HL-60 (cell line): ENCODE measurements at regions not wholly inside any gene's neighbourhood (a gene's known extent, or its start where the extent isn't known, plus 50 kb on each side); places are given as distances from the start of the nearest gene placed in this dataset.
"Not testable (repeated sequence)": the region's sequence is repeated elsewhere in the genome, so short reads cannot be mapped to it uniquely, and the experiment has no call there.

Source experiments
- DNase-seq, 2 experiments: peaks; one replicate each; pipeline ENCODE4 v3.0.0-alpha.2; 2010 to 2020; ENCODE audit warnings: low read depth in 1 of 2, low spot score in 1 of 2
- H3K27ac ChIP-seq: fragments of 250-450 bp; sonication (Bioruptor Pico); replicated peaks from 2 replicates; pipeline ENCODE4 v1.5.1; 2020; ENCODE audit warnings: mild to moderate bottlenecking, moderate library complexity
- H3K27me3 ChIP-seq: fragments of 250-450 bp; sonication (Bioruptor Pico); 2 replicates; pipeline ENCODE4 v1.5.1; 2021; ENCODE audit warnings: mild to moderate bottlenecking, moderate library complexity; ENCODE audit not compliant: insufficient read depth, poor library complexity, severe bottlenecking
- H3K4me3 ChIP-seq: replicated peaks from 2 replicates; pipeline ENCODE4 v1.5.1; 2011; ENCODE audit warnings: mild to moderate bottlenecking, control low read depth, low read length; ENCODE audit not compliant: insufficient read depth
- CTCF ChIP-seq: IDR thresholded peaks from one replicate; pipeline ENCODE4 v1.5.1; 2011; ENCODE audit warnings: low read length, control low read depth, inconsistent platforms; ENCODE audit not compliant: insufficient read depth
- GABPA ChIP-seq: IDR thresholded peaks from 2 replicates; pipeline ENCODE4 v1.6.1; 2012; ENCODE audit warnings: low read depth
- POLR2AphosphoS5 ChIP-seq: IDR thresholded peaks from 2 replicates; pipeline ENCODE4 v1.6.1; 2012; ENCODE audit warnings: low read depth
- SPI1 ChIP-seq: IDR thresholded peaks from 2 replicates; pipeline ENCODE4 v1.6.1; 2012; ENCODE audit warnings: low read depth, mild to moderate bottlenecking, borderline replicate concordance
- TF ChIP-seq, protein P1 (sequence below): IDR thresholded peaks from 2 replicates; pipeline ENCODE4 v1.6.1; 2012; ENCODE audit warnings: low read depth; ENCODE audit not compliant: insufficient replicate concordance

DNA sequence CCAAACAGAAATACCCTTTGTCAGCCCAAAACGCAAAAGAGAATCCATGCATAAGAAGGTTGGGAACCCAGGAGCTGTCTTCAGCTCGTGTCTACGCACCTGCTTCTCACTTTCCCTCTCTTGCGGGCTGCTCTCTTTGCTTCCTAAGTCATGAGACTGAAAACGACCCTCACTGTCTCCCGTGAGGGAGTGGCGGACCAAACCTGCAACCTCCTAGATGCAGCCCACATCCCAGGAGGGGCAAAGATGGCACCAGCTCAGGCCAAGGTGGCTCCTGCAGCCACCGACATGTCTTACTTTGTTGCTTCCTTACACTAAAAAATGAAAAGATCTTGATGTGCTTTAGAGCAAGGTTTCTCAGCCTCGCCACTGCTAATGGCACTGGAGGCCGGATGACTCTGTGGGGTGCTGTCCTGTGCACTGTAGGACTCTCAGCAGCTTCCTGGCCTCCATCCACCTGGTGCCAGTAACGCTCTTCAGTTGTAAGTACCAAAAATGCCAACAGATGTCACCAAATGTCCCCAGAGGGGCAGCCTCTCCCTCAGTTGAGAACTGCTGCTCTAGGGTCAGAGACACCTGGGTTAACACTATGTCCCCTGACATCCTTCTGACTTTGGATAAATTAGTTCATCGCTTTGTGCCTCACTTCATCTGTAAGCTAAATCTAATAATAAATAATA is 179.8 kb upstream of the PFKP start:
- no peak for DNase-seq
- TF ChIP-seq POLR2AphosphoS5 (no peak), SPI1 (no peak), CTCF (no peak), GABPA (no peak)
- TF ChIP-seq, protein P1, sequence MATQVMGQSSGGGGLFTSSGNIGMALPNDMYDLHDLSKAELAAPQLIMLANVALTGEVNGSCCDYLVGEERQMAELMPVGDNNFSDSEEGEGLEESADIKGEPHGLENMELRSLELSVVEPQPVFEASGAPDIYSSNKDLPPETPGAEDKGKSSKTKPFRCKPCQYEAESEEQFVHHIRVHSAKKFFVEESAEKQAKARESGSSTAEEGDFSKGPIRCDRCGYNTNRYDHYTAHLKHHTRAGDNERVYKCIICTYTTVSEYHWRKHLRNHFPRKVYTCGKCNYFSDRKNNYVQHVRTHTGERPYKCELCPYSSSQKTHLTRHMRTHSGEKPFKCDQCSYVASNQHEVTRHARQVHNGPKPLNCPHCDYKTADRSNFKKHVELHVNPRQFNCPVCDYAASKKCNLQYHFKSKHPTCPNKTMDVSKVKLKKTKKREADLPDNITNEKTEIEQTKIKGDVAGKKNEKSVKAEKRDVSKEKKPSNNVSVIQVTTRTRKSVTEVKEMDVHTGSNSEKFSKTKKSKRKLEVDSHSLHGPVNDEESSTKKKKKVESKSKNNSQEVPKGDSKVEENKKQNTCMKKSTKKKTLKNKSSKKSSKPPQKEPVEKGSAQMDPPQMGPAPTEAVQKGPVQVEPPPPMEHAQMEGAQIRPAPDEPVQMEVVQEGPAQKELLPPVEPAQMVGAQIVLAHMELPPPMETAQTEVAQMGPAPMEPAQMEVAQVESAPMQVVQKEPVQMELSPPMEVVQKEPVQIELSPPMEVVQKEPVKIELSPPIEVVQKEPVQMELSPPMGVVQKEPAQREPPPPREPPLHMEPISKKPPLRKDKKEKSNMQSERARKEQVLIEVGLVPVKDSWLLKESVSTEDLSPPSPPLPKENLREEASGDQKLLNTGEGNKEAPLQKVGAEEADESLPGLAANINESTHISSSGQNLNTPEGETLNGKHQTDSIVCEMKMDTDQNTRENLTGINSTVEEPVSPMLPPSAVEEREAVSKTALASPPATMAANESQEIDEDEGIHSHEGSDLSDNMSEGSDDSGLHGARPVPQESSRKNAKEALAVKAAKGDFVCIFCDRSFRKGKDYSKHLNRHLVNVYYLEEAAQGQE, result no peak
- H3K27ac ChIP-seq, result peak overlapping the region; percentile 86
- H3K4me3 ChIP-seq, result no peak overlapping the region
- no peaks in the 10 kb centered on the region for H3K27me3 ChIP-seq

GRCh38 chr10:2886662-2887061 is 180.7 kb upstream of the PFKP start:
- Histone ChIP-seq H3K4me3 (no peak overlapping the region), H3K27me3 (no peaks in the 10 kb centered on the region), H3K27ac (peak overlapping the region; percentile 86)
- TF ChIP-seq GABPA, result no peak
- no peak for DNase-seq

GRCh38 chr10:2885288-2886278 is 181.8 kb upstream of the PFKP start:
- Histone ChIP-seq H3K27ac (peak overlapping the region; percentile 86), H3K4me3 (no peak overlapping the region), H3K27me3 (no peaks in the 10 kb centered on the region)
- TF ChIP-seq GABPA (no peak), SPI1 (peak; percentile 74)
- peak; percentile 63 to 82 for DNase-seq

DNA sequence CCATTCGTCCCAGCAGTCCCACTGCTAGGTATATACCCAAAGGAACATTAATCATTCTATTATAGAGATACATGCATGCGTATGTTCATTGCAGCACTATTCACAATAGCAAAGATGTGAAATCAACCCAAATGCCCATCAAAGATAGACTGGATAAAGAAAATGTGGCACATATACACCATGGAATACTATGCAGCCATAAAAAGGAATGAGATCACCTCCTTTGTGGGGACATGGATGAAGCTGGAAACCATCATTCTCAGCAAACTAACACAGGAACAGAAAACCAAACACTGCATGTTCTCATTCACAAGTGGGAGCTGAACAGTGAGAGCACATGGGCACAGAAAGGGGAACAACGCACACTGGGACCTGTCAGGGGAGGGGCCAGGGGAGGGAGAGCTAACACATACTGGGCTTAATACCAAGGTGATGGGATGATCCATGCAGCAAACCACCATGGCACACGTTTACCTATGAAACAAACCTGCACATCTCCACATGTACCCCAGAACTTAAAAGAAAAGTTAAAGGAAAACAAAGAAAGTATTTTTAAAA is 183.3 kb upstream of the PFKP start:
- not testable (repeated sequence) for H3K27me3 ChIP-seq, H3K4me3 ChIP-seq
- DNase-seq, result peak in 1 of 2 experiments; percentile 76
- peak overlapping the region; percentile 86 for H3K27ac ChIP-seq

- Histone ChIP-seq H3K4me3 (no peak overlapping the region), H3K27me3 (no peaks in the 10 kb centered on the region), H3K27ac (peak overlapping the region; percentile 86)
- no peak for TF ChIP-seq SPI1
- no peak for TF ChIP-seq GABPA
- no peak for TF ChIP-seq POLR2AphosphoS5
- no peak for TF ChIP-seq CTCF
- TF ChIP-seq, protein P1, result no peak
- DNase-seq, result no peak
Observed at GRCh38 chr10:2883238-2883637, 184.1 kb upstream of the PFKP start.
